OCI-LY7 (cell line): ENCODE measurements at regions not wholly inside any gene's neighbourhood (a gene's known extent, or its start where the extent isn't known, plus 50 kb on each side); places are given as distances from the start of the nearest gene placed in this dataset.

Experiments
- BruUV-seq: library from RNA; stranded (reverse); fragments of 400-500 nt; replicated peaks from 2 replicates; lab custom pipeline; 2021; lab: Mats Ljungman, UMichigan
- CTCF ChIA-PET: fragments of 300-600 bp; sonication (Branson Sonifier 250); formaldehyde crosslinking; loops from one replicate; lab custom pipeline; 2022; ENCODE audit warnings: antibody characterized with exemption; ENCODE audit not compliant: unreplicated experiment; lab: Charles Lee
- POLR2A ChIA-PET: fragments of 300-600 bp; sonication (Branson Sonifier 250); formaldehyde crosslinking; loops from one replicate; lab custom pipeline; 2022; ENCODE audit warnings: antibody characterized with exemption; lab: Charles Lee
- DNase-seq: peaks from one replicate; pipeline ENCODE4 v3.0.0-alpha.2; 2015; ENCODE audit warnings: low spot score
- H2AFZ ChIP-seq: fragments of 200-600 bp; sonication (generic), shearing (Covaris generic); 2 replicates; pipeline ENCODE4 v1.6.1; 2014; ENCODE audit warnings: mild to moderate bottlenecking, antibody characterized with exemption, low read length, moderate library complexity
- H3K27ac ChIP-seq: fragments of 200-600 bp; sonication (generic); 2 replicates; pipeline ENCODE4 v1.5.1; 2014; ENCODE audit warnings: mixed run types, low read depth, mild to moderate bottlenecking, moderate library complexity, low read length, inconsistent platforms; ENCODE audit not compliant: poor library complexity, severe bottlenecking
- H3K36me3 ChIP-seq: fragments of 200-600 bp; sonication (generic); 2 replicates; pipeline ENCODE4 v1.6.1; 2014; ENCODE audit warnings: mild to moderate bottlenecking, antibody characterized with exemption, low read length, moderate library complexity, mixed read lengths; ENCODE audit not compliant: insufficient read depth
- H3K4me1 ChIP-seq: fragments of 200-600 bp; sonication (generic); 2 replicates; pipeline ENCODE4 v1.5.1; 2014; ENCODE audit warnings: mild to moderate bottlenecking, low read length; ENCODE audit not compliant: insufficient read depth, poor library complexity, severe bottlenecking
- H3K4me2 ChIP-seq: fragments of 200-600 bp; sonication (generic); 2 replicates; pipeline ENCODE4 v1.6.1; 2014; ENCODE audit warnings: mild to moderate bottlenecking, low read length
- H3K4me3 ChIP-seq: fragments of 200-600 bp; sonication (generic); 2 replicates; pipeline ENCODE4 v1.5.1; 2014; ENCODE audit warnings: mild to moderate bottlenecking, low read depth, low read length; ENCODE audit not compliant: poor library complexity, severe bottlenecking
- H3K79me2 ChIP-seq: fragments of 200-600 bp; sonication (generic); 2 replicates; pipeline ENCODE4 v1.6.1; 2016; ENCODE audit warnings: low read depth, mild to moderate bottlenecking, low read length, moderate library complexity, mixed read lengths; ENCODE audit not compliant: insufficient read depth
- H3K9me2 ChIP-seq: fragments of 200-600 bp; sonication (generic); 2 replicates; pipeline ENCODE4 v1.6.1; 2016; ENCODE audit warnings: mild to moderate bottlenecking, low read length, mixed read lengths; ENCODE audit not compliant: insufficient read depth
- H3K9me3 ChIP-seq: fragments of 200-600 bp; sonication (generic); 2 replicates; pipeline ENCODE4 v1.6.1; 2014; ENCODE audit warnings: mild to moderate bottlenecking, mixed run types, low read length, mixed read lengths
- H4K20me1 ChIP-seq: fragments of 200-600 bp; sonication (generic); 2 replicates; pipeline ENCODE4 v1.6.1; 2014; ENCODE audit warnings: mild to moderate bottlenecking, antibody characterized with exemption, low read length, moderate library complexity, mixed read lengths; ENCODE audit not compliant: insufficient read depth
- EZH2phosphoT487 ChIP-seq: fragments of 200-600 bp; sonication (generic); IDR thresholded peaks from 2 replicates; pipeline ENCODE4 v1.6.1; 2018; ENCODE audit warnings: low read depth, borderline replicate concordance, mild to moderate bottlenecking, mixed run types, antibody characterized with exemption, low read length, moderate library complexity, mixed read lengths
- intact Hi-C: fragments of 100-400 bp; cut with micrococcal nuclease; formaldehyde crosslinking; loops from one replicate; pipeline ENCODE4 v1.10.0; 2022; ENCODE audit not compliant: unreplicated experiment
- TF ChIP-seq, protein P1 (sequence below): fragments of 200-600 bp; sonication (generic); conservative IDR thresholded peaks from 2 replicates; pipeline ENCODE4 v1.5.1; 2014; ENCODE audit warnings: mild to moderate bottlenecking, antibody characterized with exemption, low read length, moderate library complexity, mixed read lengths

- Histone ChIP-seq H3K36me3 (no peaks in the 10 kb centered on the region), H3K4me3 (no peak overlapping the region), H2AFZ (no peak overlapping the region), H3K4me1 (no peaks in the 10 kb centered on the region), H3K9me3 (no peaks in the 10 kb centered on the region), H3K9me2 (no peaks in the 10 kb centered on the region), H3K27ac (no peak overlapping the region), H3K4me2 (no peak overlapping the region), H3K79me2 (no peaks in the 10 kb centered on the region), H4K20me1 (no peaks in the 10 kb centered on the region)
- no peak for TF ChIP-seq EZH2phosphoT487
- TF ChIP-seq, protein P1, sequence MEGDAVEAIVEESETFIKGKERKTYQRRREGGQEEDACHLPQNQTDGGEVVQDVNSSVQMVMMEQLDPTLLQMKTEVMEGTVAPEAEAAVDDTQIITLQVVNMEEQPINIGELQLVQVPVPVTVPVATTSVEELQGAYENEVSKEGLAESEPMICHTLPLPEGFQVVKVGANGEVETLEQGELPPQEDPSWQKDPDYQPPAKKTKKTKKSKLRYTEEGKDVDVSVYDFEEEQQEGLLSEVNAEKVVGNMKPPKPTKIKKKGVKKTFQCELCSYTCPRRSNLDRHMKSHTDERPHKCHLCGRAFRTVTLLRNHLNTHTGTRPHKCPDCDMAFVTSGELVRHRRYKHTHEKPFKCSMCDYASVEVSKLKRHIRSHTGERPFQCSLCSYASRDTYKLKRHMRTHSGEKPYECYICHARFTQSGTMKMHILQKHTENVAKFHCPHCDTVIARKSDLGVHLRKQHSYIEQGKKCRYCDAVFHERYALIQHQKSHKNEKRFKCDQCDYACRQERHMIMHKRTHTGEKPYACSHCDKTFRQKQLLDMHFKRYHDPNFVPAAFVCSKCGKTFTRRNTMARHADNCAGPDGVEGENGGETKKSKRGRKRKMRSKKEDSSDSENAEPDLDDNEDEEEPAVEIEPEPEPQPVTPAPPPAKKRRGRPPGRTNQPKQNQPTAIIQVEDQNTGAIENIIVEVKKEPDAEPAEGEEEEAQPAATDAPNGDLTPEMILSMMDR, result no peak
- intact Hi-C loops, result no loop called here
- ChIA-PET CTCF (no interaction called here), POLR2A (no interaction called here)
- no TSS peak for BruUV-seq
- no peak for DNase-seq
Measured at GRCh38 chr3:164370970-164371369, 707.3 kb downstream of the SI start.

GRCh38 chr3:164365242-164365641, 713.1 kb downstream of the SI start:
- no TSS peak for BruUV-seq
- no peak for TF ChIP-seq EZH2phosphoT487
- TF ChIP-seq, protein P1, result no peak

GRCh38 chr3:164364111-164364510, 714.2 kb downstream of the SI start:
- Histone ChIP-seq H4K20me1 (no peaks in the 10 kb centered on the region), H3K79me2 (no peaks in the 10 kb centered on the region), H3K9me3 (no peaks in the 10 kb centered on the region), H3K4me3 (no peak overlapping the region), H3K4me1 (no peaks in the 10 kb centered on the region), H3K4me2 (no peak overlapping the region), H3K9me2 (no peaks in the 10 kb centered on the region), H3K36me3 (no peaks in the 10 kb centered on the region), H2AFZ (no peak overlapping the region), H3K27ac (no peak overlapping the region)
- TF ChIP-seq EZH2phosphoT487, result no peak
- TF ChIP-seq, protein P1, result no peak
- intact Hi-C loops, result no loop called here
- POLR2A ChIA-PET, result no interaction called here
- no peak for DNase-seq
- BruUV-seq, result no TSS peak
- CTCF ChIA-PET, result no interaction called here

More at GRCh38 chr3:164365242-164365641, 713.1 kb downstream of the SI start:
- ChIA-PET CTCF (no interaction called here), POLR2A (no interaction called here)
- H3K27ac ChIP-seq, result no peak overlapping the region
- H3K36me3 ChIP-seq, result no peaks in the 10 kb centered on the region
- intact Hi-C loops, result no loop called here
- H3K4me2 ChIP-seq, result no peak overlapping the region
- H3K9me2 ChIP-seq, result no peaks in the 10 kb centered on the region
- no peak overlapping the region for H3K4me3 ChIP-seq
- H2AFZ ChIP-seq, result no peak overlapping the region
- no peaks in the 10 kb centered on the region for H3K4me1 ChIP-seq
- no peak for DNase-seq
- no peaks in the 10 kb centered on the region for H4K20me1 ChIP-seq
- no peaks in the 10 kb centered on the region for H3K9me3 ChIP-seq
- no peaks in the 10 kb centered on the region for H3K79me2 ChIP-seq
